ENCODE measurements at regions not wholly inside any gene's neighbourhood (a gene's known extent, or its start where the extent isn't known, plus 50 kb on each side); places are given as distances from the start of the nearest gene placed in this dataset.
"Not testable (repeated sequence)": the region's sequence is repeated elsewhere in the genome, so short reads cannot be mapped to it uniquely, and the experiment has no call there.

- no peak for DNase-seq
- no peak overlapping the region for H3K27ac Mint-ChIP-seq
- no peaks in the 10 kb centered on the region for H3K36me3 Mint-ChIP-seq (ENCODE audit: insufficient read depth)
- peaks cover 5 to 16% of the 10 kb centered on the region in 2 donors for H3K27me3 Mint-ChIP-seq
- no peaks in the 10 kb centered on the region for H3K4me1 Mint-ChIP-seq (ENCODE audit: low read depth in 2 of 2)
- H3K9me3 Mint-ChIP-seq = no peaks in the 10 kb centered on the region
- H3K4me3 Mint-ChIP-seq = no peak overlapping the region
- no peak for ATAC-seq (replicated peaks)
Observed at GRCh38 chr20:1761598-1761997, 104.0 kb upstream of the SIRPG start.

- Mint-ChIP-seq H3K4me3 (no peak overlapping the region), H3K9me3 (no peaks in the 10 kb centered on the region), H3K27ac (no peak overlapping the region), H3K36me3 (ENCODE audit: insufficient read depth) (no peaks in the 10 kb centered on the region), H3K4me1 (ENCODE audit: low read depth in 2 of 2) (no peaks in the 10 kb centered on the region), H3K27me3 (peaks cover 5 to 16% of the 10 kb centered on the region in 2 donors)
- ATAC-seq (replicated peaks) (no peak), DNase-seq (no peak)
Observed at GRCh38 chr20:1761116-1761515, 103.5 kb upstream of the SIRPG start.

- Mint-ChIP-seq H3K27ac (no peak overlapping the region), H3K4me1 (ENCODE audit: low read depth in 2 of 2) (peaks cover 4 to 6% of the 10 kb centered on the region in 2 donors), H3K36me3 (ENCODE audit: insufficient read depth) (no peaks in the 10 kb centered on the region), H3K9me3 (no peaks in the 10 kb centered on the region), H3K27me3 (peaks cover 5 to 16% of the 10 kb centered on the region in 2 donors), H3K4me3 (no peak overlapping the region)
- ATAC-seq (replicated peaks) = no peak
- DNase-seq = no peak
Observed at GRCh38 chr20:1758765-1759164, 101.2 kb upstream of the SIRPG start.

GRCh38 chr20:1757606-1758512 lies 100.3 kb upstream of the SIRPG start:
- no peak overlapping the region for H3K4me3 Mint-ChIP-seq
- H3K27me3 Mint-ChIP-seq = peaks cover 5 to 16% of the 10 kb centered on the region in 2 donors

GRCh38 chr20:1757072-1757471 lies 99.5 kb upstream of the SIRPG start:
- Mint-ChIP-seq H3K4me1 (ENCODE audit: low read depth in 2 of 2) (peaks cover 5 to 7% of the 10 kb centered on the region in 2 donors), H3K27ac (no peak overlapping the region), H3K27me3 (peaks cover 5 to 20% of the 10 kb centered on the region in 2 donors), H3K4me3 (no peak overlapping the region), H3K36me3 (ENCODE audit: insufficient read depth) (no peaks in the 10 kb centered on the region), H3K9me3 (no peaks in the 10 kb centered on the region)
- no peak for ATAC-seq (replicated peaks)
- no peak for DNase-seq

More at GRCh38 chr20:1757606-1758512, 100.3 kb upstream of the SIRPG start:
- H3K27ac Mint-ChIP-seq = no peak overlapping the region
- H3K36me3 Mint-ChIP-seq (ENCODE audit: insufficient read depth) = no peaks in the 10 kb centered on the region
- DNase-seq = no peak
- ATAC-seq (replicated peaks) = no peak
- no peaks in the 10 kb centered on the region for H3K9me3 Mint-ChIP-seq
- H3K4me1 Mint-ChIP-seq (ENCODE audit: low read depth in 2 of 2) = peaks cover 5 to 7% of the 10 kb centered on the region in 2 donors

GRCh38 chr20:1754749-1755148 lies 97.2 kb upstream of the SIRPG start:
- no peaks in the 10 kb centered on the region for H3K36me3 Mint-ChIP-seq (ENCODE audit: insufficient read depth)
- H3K4me1 Mint-ChIP-seq (ENCODE audit: low read depth in 2 of 2) = peaks cover 5 to 7% of the 10 kb centered on the region in 2 donors
- no peak for ATAC-seq (replicated peaks)
- H3K27ac Mint-ChIP-seq = no peak overlapping the region
- no peak for DNase-seq
- peaks cover 0 to 6% of the 10 kb centered on the region in 2 donors for H3K27me3 Mint-ChIP-seq
- no peak overlapping the region for H3K4me3 Mint-ChIP-seq
- H3K9me3 Mint-ChIP-seq = peaks cover 0 to 7% of the 10 kb centered on the region in 2 donors

GRCh38 chr20:1754306-1754705 lies 96.7 kb upstream of the SIRPG start:
- H3K9me3 Mint-ChIP-seq = peaks cover 0 to 7% of the 10 kb centered on the region in 2 donors
- H3K27me3 Mint-ChIP-seq = peaks cover 0 to 6% of the 10 kb centered on the region in 2 donors
- no peak overlapping the region for H3K4me3 Mint-ChIP-seq
- H3K27ac Mint-ChIP-seq = no peak overlapping the region
- H3K36me3 Mint-ChIP-seq (ENCODE audit: insufficient read depth) = no peaks in the 10 kb centered on the region
- ATAC-seq (replicated peaks) (no peak), DNase-seq (no peak)
- H3K4me1 Mint-ChIP-seq (ENCODE audit: low read depth in 2 of 2) = peaks cover 5 to 7% of the 10 kb centered on the region in 2 donors

GRCh38 chr20:1752045-1752444 lies 94.5 kb upstream of the SIRPG start:
- Mint-ChIP-seq H3K27ac (no peak overlapping the region), H3K4me1 (ENCODE audit: low read depth in 2 of 2) (peaks cover 5 to 7% of the 10 kb centered on the region in 2 donors), H3K27me3 (peaks cover 0 to 16% of the 10 kb centered on the region in 2 donors), H3K4me3 (no peak overlapping the region), H3K36me3 (ENCODE audit: insufficient read depth) (no peaks in the 10 kb centered on the region), H3K9me3 (peaks cover 0 to 7% of the 10 kb centered on the region in 2 donors)
- DNase-seq (no peak), ATAC-seq (replicated peaks) (no peak)

GRCh38 chr20:1748777-1749176 lies 91.2 kb upstream of the SIRPG start:
- Mint-ChIP-seq H3K36me3 (ENCODE audit: insufficient read depth) (no peaks in the 10 kb centered on the region), H3K9me3 (peaks cover 0 to 7% of the 10 kb centered on the region in 2 donors), H3K27me3 (peaks cover 0 to 16% of the 10 kb centered on the region in 2 donors), H3K4me3 (no peak overlapping the region), H3K4me1 (ENCODE audit: low read depth in 2 of 2) (peaks cover 1 to 2% of the 10 kb centered on the region in 2 donors), H3K27ac (no peak overlapping the region)
- no peak for DNase-seq
- ATAC-seq (replicated peaks) = no peak

- no peak overlapping the region for H3K4me3 Mint-ChIP-seq
- no peak for ATAC-seq (replicated peaks)
- no peak for DNase-seq
- H3K4me1 Mint-ChIP-seq (ENCODE audit: low read depth in 2 of 2) = no peaks in the 10 kb centered on the region
- peaks cover 0 to 7% of the 10 kb centered on the region in 2 donors for H3K9me3 Mint-ChIP-seq
- no peak overlapping the region for H3K27ac Mint-ChIP-seq
- no peaks in the 10 kb centered on the region for H3K36me3 Mint-ChIP-seq (ENCODE audit: insufficient read depth)
- peaks cover 0 to 16% of the 10 kb centered on the region in 2 donors for H3K27me3 Mint-ChIP-seq
Observed at GRCh38 chr20:1747953-1748577, 90.5 kb upstream of the SIRPG start.

GRCh38 chr20:1742049-1742434 lies 84.5 kb upstream of the SIRPG start:
- not testable (repeated sequence) for H3K36me3 Mint-ChIP-seq (ENCODE audit: insufficient read depth); H3K9me3 Mint-ChIP-seq; H3K4me1 Mint-ChIP-seq (ENCODE audit: low read depth in 2 of 2); DNase-seq; H3K27ac Mint-ChIP-seq; ATAC-seq (replicated peaks); H3K4me3 Mint-ChIP-seq
- peaks cover 13 to 33% of the 10 kb centered on the region in 2 donors for H3K27me3 Mint-ChIP-seq

- no peaks in the 10 kb centered on the region for H3K9me3 Mint-ChIP-seq
- no peak overlapping the region for H3K4me3 Mint-ChIP-seq
- H3K27me3 Mint-ChIP-seq = peaks cover 13 to 33% of the 10 kb centered on the region in 2 donors
- H3K27ac Mint-ChIP-seq = no peak overlapping the region
- DNase-seq (no peak), ATAC-seq (replicated peaks) (no peak)
- H3K36me3 Mint-ChIP-seq (ENCODE audit: insufficient read depth) = no peaks in the 10 kb centered on the region
- no peaks in the 10 kb centered on the region for H3K4me1 Mint-ChIP-seq (ENCODE audit: low read depth in 2 of 2)
Observed at GRCh38 chr20:1741309-1742048, 83.9 kb upstream of the SIRPG start.

- peaks cover 13 to 33% of the 10 kb centered on the region in 2 donors for H3K27me3 Mint-ChIP-seq
Observed at GRCh38 chr20:1737134-1737533, 79.6 kb upstream of the SIRPG start.

More at GRCh38 chr20:1737134-1737533, 79.6 kb upstream of the SIRPG start:
- Mint-ChIP-seq H3K4me1 (ENCODE audit: low read depth in 2 of 2) (peaks cover 3 to 13% of the 10 kb centered on the region in 2 donors), H3K27ac (no peak overlapping the region), H3K9me3 (no peaks in the 10 kb centered on the region), H3K4me3 (no peak overlapping the region), H3K36me3 (ENCODE audit: insufficient read depth) (no peaks in the 10 kb centered on the region)
- ATAC-seq (replicated peaks) = no peak
- DNase-seq = no peak
